MM.1S (cell line): ENCODE measurements at regions not wholly inside any gene's neighbourhood (a gene's known extent, or its start where the extent isn't known, plus 50 kb on each side); places are given as distances from the start of the nearest gene placed in this dataset.

Experiments
- DNase-seq: peaks from one replicate; pipeline ENCODE4 v3.0.0-alpha.2; 2015
- H2AFZ ChIP-seq: fragments of 300-600 bp; sonication (generic); 2 replicates; pipeline ENCODE4 v1.6.0; 2016; ENCODE audit warnings: antibody characterized with exemption, low read length
- H3F3A ChIP-seq: fragments of 300-600 bp; sonication (generic); 2 replicates; pipeline ENCODE4 v1.6.1; 2016; ENCODE audit warnings: mild to moderate bottlenecking, antibody characterized with exemption, low read length, moderate library complexity, mixed read lengths; ENCODE audit not compliant: insufficient read depth
- H3K27ac ChIP-seq: fragments of 300-600 bp; sonication (generic); 2 replicates; pipeline ENCODE4 v1.5.1; 2016; ENCODE audit warnings: mild to moderate bottlenecking, low read length
- H3K27me3 ChIP-seq: fragments of 300-600 bp; sonication (generic); replicated peaks from 2 replicates; pipeline ENCODE4 v1.6.0; 2016; ENCODE audit warnings: low read length; ENCODE audit not compliant: insufficient read depth
- H3K36me3 ChIP-seq: fragments of 300-600 bp; sonication (generic); replicated peaks from 2 replicates; pipeline ENCODE4 v1.6.1; 2016; ENCODE audit warnings: mild to moderate bottlenecking, low read length, mixed read lengths; ENCODE audit not compliant: insufficient read depth
- H3K4me1 ChIP-seq: fragments of 300-600 bp; sonication (generic); 2 replicates; pipeline ENCODE4 v1.6.1; 2016; ENCODE audit warnings: low read length, mixed read lengths
- H3K4me2 ChIP-seq: fragments of 300-600 bp; sonication (generic); 2 replicates; pipeline ENCODE4 v1.6.0; 2016; ENCODE audit warnings: low read depth, low read length
- H3K4me3 ChIP-seq: fragments of 300-600 bp; sonication (generic); 2 replicates; pipeline ENCODE4 v1.5.1; 2016; ENCODE audit warnings: low read length, mixed read lengths
- H3K79me2 ChIP-seq: fragments of 300-600 bp; sonication (generic); 2 replicates; pipeline ENCODE4 v1.6.1; 2016; ENCODE audit warnings: mixed run types, low read length, mixed read lengths
- H3K9ac ChIP-seq: fragments of 300-600 bp; sonication (generic); 2 replicates; pipeline ENCODE4 v1.6.1; 2016; ENCODE audit warnings: low read length, mixed read lengths
- H3K9me2 ChIP-seq: fragments of 300-600 bp; sonication (generic); replicated peaks from 2 replicates; pipeline ENCODE4 v1.6.1; 2016; ENCODE audit warnings: mild to moderate bottlenecking, low read length, mixed read lengths; ENCODE audit not compliant: insufficient read depth
- H3K9me3 ChIP-seq: fragments of 300-600 bp; sonication (generic); replicated peaks from 2 replicates; pipeline ENCODE4 v1.6.1; 2016; ENCODE audit warnings: mild to moderate bottlenecking, low read length, mixed read lengths; ENCODE audit not compliant: insufficient read depth
- H4K20me1 ChIP-seq: fragments of 300-600 bp; sonication (generic); 2 replicates; pipeline ENCODE4 v1.6.1; 2016; ENCODE audit warnings: mild to moderate bottlenecking, low read length, moderate library complexity, mixed read lengths; ENCODE audit not compliant: insufficient read depth
- CTCF ChIP-seq: fragments of 300-600 bp; sonication (generic); IDR thresholded peaks from 2 replicates; pipeline ENCODE4 v1.5.1; 2016; ENCODE audit warnings: antibody characterized with exemption, low read length, mixed read lengths
- EZH2 ChIP-seq: fragments of 300-600 bp; sonication (generic); optimal IDR thresholded peaks from 2 replicates; pipeline ENCODE3; 2017; ENCODE audit warnings: low read depth, mild to moderate bottlenecking, antibody characterized with exemption, low read length, mixed read lengths
- EZH2phosphoT487 ChIP-seq: fragments of 300-600 bp; sonication (generic); IDR thresholded peaks from 2 replicates; pipeline ENCODE4 v1.6.1; 2018; ENCODE audit warnings: antibody characterized with exemption, low read length

- H4K20me1 ChIP-seq = no peaks in the 10 kb centered on the region
- DNase-seq = peak; percentile 83
- peaks cover 6% of the 10 kb centered on the region; the same call in 1 of the 2 replicates for H3F3A ChIP-seq
- no peaks in the 10 kb centered on the region for H3K9me3 ChIP-seq
- no peaks in the 10 kb centered on the region for H3K9me2 ChIP-seq
- 0 out of 2 replicates have a peak overlapping the region, but pooled peaks have one; percentile 10 for H2AFZ ChIP-seq
- H3K4me1 ChIP-seq = peaks cover 18% of the 10 kb centered on the region
- H3K79me2 ChIP-seq = no peaks in the 10 kb centered on the region
- H3K36me3 ChIP-seq = no peaks in the 10 kb centered on the region
- no peak overlapping the region for H3K9ac ChIP-seq
- TF ChIP-seq EZH2phosphoT487 (no peak), EZH2 (no peak), CTCF (no peak)
- peak overlapping the region; percentile 1; the same call in 1 of the 2 replicates for H3K4me3 ChIP-seq
- H3K27me3 ChIP-seq = no peaks in the 10 kb centered on the region
- H3K27ac ChIP-seq = peak overlapping the region; percentile 55; the same call in 1 of the 2 replicates
- peak overlapping the region; percentile 23 for H3K4me2 ChIP-seq
Observed at GRCh38 chr4:84235126-84235944, 263.8 kb downstream of the NKX6-1 start.

- H3K4me2 ChIP-seq = no peak overlapping the region
- no peaks in the 10 kb centered on the region for H3K9me2 ChIP-seq
- H4K20me1 ChIP-seq = no peaks in the 10 kb centered on the region
- no peaks in the 10 kb centered on the region for H3K27me3 ChIP-seq
- H3K4me3 ChIP-seq = no peak overlapping the region
- H3K79me2 ChIP-seq = no peaks in the 10 kb centered on the region
- H3K9me3 ChIP-seq = no peaks in the 10 kb centered on the region
- no peak overlapping the region for H2AFZ ChIP-seq
- DNase-seq = no peak
- H3K36me3 ChIP-seq = no peaks in the 10 kb centered on the region
- no peak overlapping the region for H3K27ac ChIP-seq
- peaks cover 6% of the 10 kb centered on the region; the same call in 1 of the 2 replicates for H3F3A ChIP-seq
- no peak overlapping the region for H3K9ac ChIP-seq
- TF ChIP-seq EZH2 = no peak
- TF ChIP-seq CTCF = no peak
- no peak for TF ChIP-seq EZH2phosphoT487
- peaks cover 11% of the 10 kb centered on the region for H3K4me1 ChIP-seq
Observed at GRCh38 chr4:84232309-84233095, 266.6 kb downstream of the NKX6-1 start.

GRCh38 chr4:84231539-84232055 lies 267.5 kb downstream of the NKX6-1 start:
- H3K9me2 ChIP-seq = no peaks in the 10 kb centered on the region
- no peaks in the 10 kb centered on the region for H4K20me1 ChIP-seq
- H3K36me3 ChIP-seq = no peaks in the 10 kb centered on the region
- TF ChIP-seq EZH2 (no peak), EZH2phosphoT487 (no peak), CTCF (no peak)
- no peak overlapping the region for H3K4me2 ChIP-seq
- H3K79me2 ChIP-seq = no peaks in the 10 kb centered on the region
- no peak overlapping the region for H3K4me3 ChIP-seq
- no peaks in the 10 kb centered on the region for H3K27me3 ChIP-seq
- H2AFZ ChIP-seq = no peak overlapping the region
- H3F3A ChIP-seq = peaks cover 6% of the 10 kb centered on the region; the same call in 1 of the 2 replicates
- H3K4me1 ChIP-seq = peaks cover 11% of the 10 kb centered on the region
- DNase-seq = no peak
- H3K27ac ChIP-seq = no peak overlapping the region
- H3K9ac ChIP-seq = no peak overlapping the region
- no peaks in the 10 kb centered on the region for H3K9me3 ChIP-seq
